Loucy (cell line): ENCODE measurements at regions not wholly inside any gene's neighbourhood (a gene's known extent, or its start where the extent isn't known, plus 50 kb on each side); places are given as distances from the start of the nearest gene placed in this dataset.

Experiments
- EZH2phosphoT487 ChIP-seq: fragments of 200-600 bp; IDR thresholded peaks from 2 replicates; pipeline ENCODE4 v1.6.1; 2018; ENCODE audit warnings: antibody characterized with exemption, mild to moderate bottlenecking, moderate library complexity, borderline replicate concordance
- TF ChIP-seq, protein P1 (sequence below): fragments of 200-600 bp; sonication (generic); conservative IDR thresholded peaks from 2 replicates; pipeline ENCODE4 v1.5.1; 2014; ENCODE audit warnings: mild to moderate bottlenecking, antibody characterized with exemption, low read length

DNA sequence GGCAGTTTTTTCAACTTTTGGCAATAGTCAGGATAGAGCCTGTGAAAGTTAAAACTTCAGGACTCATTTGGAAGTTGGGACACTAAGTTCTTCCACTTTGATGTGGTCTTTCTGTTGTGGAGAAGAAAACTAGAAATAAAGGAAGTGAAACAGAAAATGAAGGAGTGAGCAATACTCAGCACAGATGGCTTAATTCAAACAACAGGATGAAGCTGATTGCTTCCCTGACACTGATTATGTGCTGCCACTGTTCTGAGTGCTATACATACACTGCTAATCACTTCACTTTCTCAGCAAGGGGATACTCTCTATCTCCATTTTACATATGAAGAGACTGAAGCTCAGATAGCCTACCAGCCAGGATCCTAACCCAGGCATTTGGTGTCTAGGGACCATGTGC is 235.1 kb upstream of the CPEB2 start:
- TF ChIP-seq, protein P1, sequence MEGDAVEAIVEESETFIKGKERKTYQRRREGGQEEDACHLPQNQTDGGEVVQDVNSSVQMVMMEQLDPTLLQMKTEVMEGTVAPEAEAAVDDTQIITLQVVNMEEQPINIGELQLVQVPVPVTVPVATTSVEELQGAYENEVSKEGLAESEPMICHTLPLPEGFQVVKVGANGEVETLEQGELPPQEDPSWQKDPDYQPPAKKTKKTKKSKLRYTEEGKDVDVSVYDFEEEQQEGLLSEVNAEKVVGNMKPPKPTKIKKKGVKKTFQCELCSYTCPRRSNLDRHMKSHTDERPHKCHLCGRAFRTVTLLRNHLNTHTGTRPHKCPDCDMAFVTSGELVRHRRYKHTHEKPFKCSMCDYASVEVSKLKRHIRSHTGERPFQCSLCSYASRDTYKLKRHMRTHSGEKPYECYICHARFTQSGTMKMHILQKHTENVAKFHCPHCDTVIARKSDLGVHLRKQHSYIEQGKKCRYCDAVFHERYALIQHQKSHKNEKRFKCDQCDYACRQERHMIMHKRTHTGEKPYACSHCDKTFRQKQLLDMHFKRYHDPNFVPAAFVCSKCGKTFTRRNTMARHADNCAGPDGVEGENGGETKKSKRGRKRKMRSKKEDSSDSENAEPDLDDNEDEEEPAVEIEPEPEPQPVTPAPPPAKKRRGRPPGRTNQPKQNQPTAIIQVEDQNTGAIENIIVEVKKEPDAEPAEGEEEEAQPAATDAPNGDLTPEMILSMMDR, result no peak
- no peak for TF ChIP-seq EZH2phosphoT487
